Esophagus muscularis mucosa (tissue), 4 donors: ENCODE measurements at regions not wholly inside any gene's neighbourhood (a gene's known extent, or its start where the extent isn't known, plus 50 kb on each side); places are given as distances from the start of the nearest gene placed in this dataset.

ENCODE experiments used
- CTCF ChIP-seq, 3 experiments: fragments of 200-600 bp in 2 of 3; fragments of 450-650 bp in 1 of 3; sonication (generic) in 2 of 3; IDR thresholded peaks; one replicate each; pipeline ENCODE4 v1.5.1; 2017 to 2019; ENCODE audit warnings: antibody characterized with exemption in 3 of 3, mild to moderate bottlenecking in 2 of 3, moderate library complexity in 1 of 3
- EP300 ChIP-seq: sonication (generic); formaldehyde crosslinking; IDR thresholded peaks from one replicate; pipeline ENCODE4 v1.6.1; 2017; ENCODE audit warnings: antibody characterized with exemption
- POLR2A ChIP-seq: fragments of 450-650 bp; IDR thresholded peaks from one replicate; pipeline ENCODE4 v1.6.1; 2017; ENCODE audit warnings: antibody characterized with exemption, moderate library complexity, mild to moderate bottlenecking, low read depth

- TF ChIP-seq CTCF (IDR thresholded peaks at IDR 0.05) = no peak
- no peak for TF ChIP-seq POLR2A
- no peak for TF ChIP-seq EP300
Measured at GRCh38 chr7:46145412-46145811, 224.3 kb upstream of the IGFBP3 start.
